GM23248 (cell line): ENCODE measurements at regions not wholly inside any gene's neighbourhood (a gene's known extent, or its start where the extent isn't known, plus 50 kb on each side); places are given as distances from the start of the nearest gene placed in this dataset.
A peak's percentile ranks its signal among the peaks of the same experiment; 100 is the strongest.
"Not testable (repeated sequence)": the region's sequence is repeated elsewhere in the genome, so short reads cannot be mapped to it uniquely, and the experiment has no call there.

Experiments used
- DNase-seq: peaks from one replicate; pipeline ENCODE4 v3.0.0-alpha.2; 2015
- H2AFZ ChIP-seq: fragments of 200-600 bp; sonication (generic); 2 replicates; pipeline ENCODE4 v1.6.1; 2016; ENCODE audit warnings: antibody characterized with exemption
- H3F3A ChIP-seq: fragments of 200-600 bp; sonication (generic); 2 replicates; pipeline ENCODE4 v1.6.1; 2016; ENCODE audit warnings: mild to moderate bottlenecking, antibody characterized with exemption, mixed run types; ENCODE audit not compliant: insufficient read depth
- H3K27ac ChIP-seq: fragments of 200-600 bp; sonication (generic); 2 replicates; pipeline ENCODE4 v1.5.1; 2016; ENCODE audit warnings: mild to moderate bottlenecking
- H3K27me3 ChIP-seq: fragments of 200-600 bp; sonication (generic); replicated peaks from 2 replicates; pipeline ENCODE4 v1.6.1; 2016; ENCODE audit warnings: mild to moderate bottlenecking; ENCODE audit not compliant: insufficient read depth
- H3K36me3 ChIP-seq: fragments of 200-600 bp; sonication (generic); 2 replicates; pipeline ENCODE4 v1.6.1; 2016; ENCODE audit warnings: low read depth, mild to moderate bottlenecking
- H3K4me1 ChIP-seq: fragments of 200-600 bp; sonication (generic); 2 replicates; pipeline ENCODE4 v1.6.1; 2016; ENCODE audit warnings: mild to moderate bottlenecking; ENCODE audit not compliant: insufficient read depth
- H3K4me2 ChIP-seq: fragments of 200-600 bp; sonication (generic); one replicate; pipeline ENCODE4 v1.6.1; 2016; ENCODE audit warnings: mild to moderate bottlenecking; ENCODE audit not compliant: unreplicated experiment
- H3K4me3 ChIP-seq: fragments of 200-600 bp; sonication (generic); 2 replicates; pipeline ENCODE4 v1.5.1; 2016; ENCODE audit warnings: mild to moderate bottlenecking
- H3K79me2 ChIP-seq: fragments of 200-600 bp; sonication (generic); 2 replicates; pipeline ENCODE4 v1.6.1; 2016; ENCODE audit warnings: mild to moderate bottlenecking; ENCODE audit not compliant: insufficient read depth
- H3K9ac ChIP-seq: fragments of 200-600 bp; sonication (generic); 2 replicates; pipeline ENCODE4 v1.6.1; 2016; ENCODE audit warnings: mild to moderate bottlenecking
- H3K9me2 ChIP-seq: fragments of 200-600 bp; sonication (generic); 2 replicates; pipeline ENCODE4 v1.6.1; 2016; ENCODE audit warnings: mixed run types, mild to moderate bottlenecking, moderate library complexity; ENCODE audit not compliant: insufficient read depth
- H3K9me3 ChIP-seq: fragments of 200-600 bp; sonication (generic); one replicate; pipeline ENCODE4 v1.6.1; 2017; ENCODE audit warnings: low read depth
- H4K20me1 ChIP-seq: fragments of 200-600 bp; sonication (generic); 2 replicates; pipeline ENCODE4 v1.6.0; 2016; ENCODE audit not compliant: insufficient read depth
- EZH2 ChIP-seq: fragments of 200-600 bp; sonication (generic); IDR thresholded peaks from 2 replicates; pipeline ENCODE4 v1.6.1; 2018; ENCODE audit warnings: antibody characterized with exemption, mild to moderate bottlenecking; ENCODE audit not compliant: insufficient read depth, poor library complexity, severe bottlenecking
- EZH2phosphoT487 ChIP-seq: fragments of 200-600 bp; sonication (generic); IDR thresholded peaks from 2 replicates; pipeline ENCODE4 v1.6.1; 2018; ENCODE audit warnings: antibody characterized with exemption, moderate library complexity, mild to moderate bottlenecking, low read depth; ENCODE audit not compliant: insufficient read depth
- WGBS, 2 experiments: methylation state at CpG; one replicate each; pipeline ENCODE4 v1.1.6; 2015 to 2017; ENCODE audit warnings: low lambda C conversion rate in 2 of 2, low coverage in 1 of 2; ENCODE audit errors: missing lambda C conversion rate in 2 of 2; 5-methylcytosine and 5-hydroxymethylcytosine counted together
- in situ Hi-C: fragments of 300-500 bp; cut with MboI; formaldehyde crosslinking; loops from 2 replicates; pipeline ENCODE4 v1.15.0; 2020

GRCh38 chr7:121531175-121532070 lies 135.3 kb upstream of the FAM3C start:
- Histone ChIP-seq H3K4me1 (peaks cover 23% of the 10 kb centered on the region), H3K36me3 (no peaks in the 10 kb centered on the region), H3K27me3 (peaks cover 71% of the 10 kb centered on the region), H3K79me2 (no peaks in the 10 kb centered on the region), H3K4me2 (no peak overlapping the region), H3K4me3 (no peak overlapping the region), H3K9ac (no peak overlapping the region), H2AFZ (no peak overlapping the region), H4K20me1 (no peaks in the 10 kb centered on the region), H3K9me2 (no peaks in the 10 kb centered on the region), H3K9me3 (no peaks in the 10 kb centered on the region), H3F3A (peaks cover 22% of the 10 kb centered on the region), H3K27ac (no peak overlapping the region)
- in situ Hi-C loops: loop anchor here (25.0 kb wide), 1 partner anchor 544 kb away; the partner anchor contains the start of gene CPED1
- 77 to 83% methylated on average over 10 of the region's 10 CpGs for WGBS, 2 experiments
- TF ChIP-seq EZH2phosphoT487 (no peak), EZH2 (no peak)
- DNase-seq: peak; percentile 20

- H3K4me2 ChIP-seq: peak overlapping the region; percentile 68
- no peaks in the 10 kb centered on the region for H3K9me3 ChIP-seq
- H3K27ac ChIP-seq: peak overlapping the region; percentile 22; the same call in 1 of the 2 replicates
- H3K4me3 ChIP-seq: peak overlapping the region; percentile 24
- in situ Hi-C loops: loop anchor here (25.0 kb wide), 1 partner anchor 543 kb away; the partner anchor contains the start of gene CPED1
- no peaks in the 10 kb centered on the region for H3K9me2 ChIP-seq
- no peaks in the 10 kb centered on the region for H4K20me1 ChIP-seq
- H3K4me1 ChIP-seq: peaks cover 23% of the 10 kb centered on the region
- no peaks in the 10 kb centered on the region for H3K36me3 ChIP-seq
- peaks cover 22% of the 10 kb centered on the region for H3F3A ChIP-seq
- 2 to 4% methylated on average over 4 of the region's 4 CpGs for WGBS, 2 experiments
- peak; percentile 95 for DNase-seq
- TF ChIP-seq EZH2 (no peak), EZH2phosphoT487 (peak; percentile 96)
- no peak overlapping the region for H3K9ac ChIP-seq
- peaks cover 71% of the 10 kb centered on the region for H3K27me3 ChIP-seq
- H3K79me2 ChIP-seq: no peaks in the 10 kb centered on the region
- no peak overlapping the region for H2AFZ ChIP-seq
These were observed 134.4 kb upstream of the FAM3C start for GRCh38 chr7:121530227-121531174.

GRCh38 chr7:121529003-121529402 lies 132.9 kb upstream of the FAM3C start:
- H3K9ac ChIP-seq: no peak overlapping the region
- in situ Hi-C loops: loop anchor here (25.0 kb wide), 1 partner anchor 542 kb away; the partner anchor contains the start of gene CPED1
- H3K27ac ChIP-seq: no peak overlapping the region
- H3K9me3 ChIP-seq: no peaks in the 10 kb centered on the region
- H2AFZ ChIP-seq: no peak overlapping the region
- H3K79me2 ChIP-seq: no peaks in the 10 kb centered on the region
- H3K4me3 ChIP-seq: no peak overlapping the region
- TF ChIP-seq EZH2phosphoT487: no peak
- no peak for TF ChIP-seq EZH2
- 68 to 72% methylated on average over 3 of the region's 3 CpGs for WGBS, 2 experiments
- H4K20me1 ChIP-seq: no peaks in the 10 kb centered on the region
- H3F3A ChIP-seq: peaks cover 22% of the 10 kb centered on the region
- peaks cover 23% of the 10 kb centered on the region for H3K4me1 ChIP-seq
- H3K27me3 ChIP-seq: peaks cover 74% of the 10 kb centered on the region
- DNase-seq: peak; percentile 37
- H3K9me2 ChIP-seq: no peaks in the 10 kb centered on the region
- H3K36me3 ChIP-seq: no peaks in the 10 kb centered on the region
- H3K4me2 ChIP-seq: no peak overlapping the region

GRCh38 chr7:121526210-121526609 lies 130.1 kb upstream of the FAM3C start:
- not testable (repeated sequence) for H3K4me2 ChIP-seq, H3K9me2 ChIP-seq, H3K4me3 ChIP-seq, H2AFZ ChIP-seq, H4K20me1 ChIP-seq, H3K9me3 ChIP-seq, H3K79me2 ChIP-seq, DNase-seq, H3K27ac ChIP-seq, H3K9ac ChIP-seq, H3K36me3 ChIP-seq
- H3K4me1 ChIP-seq: peaks cover 23% of the 10 kb centered on the region
- in situ Hi-C loops: loop anchor here (25.0 kb wide), 1 partner anchor 539 kb away; the partner anchor contains the start of gene CPED1
- H3K27me3 ChIP-seq: peaks cover 72% of the 10 kb centered on the region
- peaks cover 22% of the 10 kb centered on the region for H3F3A ChIP-seq
- 62 to 65% methylated on average over 3 of the region's 3 CpGs for WGBS, 2 experiments
